AG09309 (cell line): ENCODE measurements at regions not wholly inside any gene's neighbourhood (a gene's known extent, or its start where the extent isn't known, plus 50 kb on each side); places are given as distances from the start of the nearest gene placed in this dataset.

ENCODE experiments used
- DNase-seq: peaks from one replicate; pipeline ENCODE4 v3.0.0-alpha.2; 2010; ENCODE audit warnings: low read depth
- H3K4me3 ChIP-seq: 2 replicates; pipeline ENCODE4 v1.5.1; 2011; ENCODE audit warnings: mild to moderate bottlenecking, low read depth, low read length, moderate library complexity; ENCODE audit not compliant: control insufficient read depth
- CTCF ChIP-seq: IDR thresholded peaks from 2 replicates; pipeline ENCODE4 v1.5.1; 2011; ENCODE audit warnings: mild to moderate bottlenecking, low read depth, low read length, inconsistent platforms; ENCODE audit not compliant: insufficient read depth, control insufficient read depth; ENCODE audit errors: missing control alignments

GRCh38 chr4:54390670-54391069 lies 161.6 kb downstream of the PDGFRA start:
- no peak for DNase-seq
- TF ChIP-seq CTCF: no peak
- H3K4me3 ChIP-seq: no peak overlapping the region

GRCh38 chr4:54391104-54391503 lies 162.0 kb downstream of the PDGFRA start:
- no peak for TF ChIP-seq CTCF
- H3K4me3 ChIP-seq: no peak overlapping the region
- no peak for DNase-seq

GRCh38 chr4:54392479-54392878 lies 163.4 kb downstream of the PDGFRA start:
- TF ChIP-seq CTCF: no peak
- no peak overlapping the region for H3K4me3 ChIP-seq
- DNase-seq: no peak

DNA sequence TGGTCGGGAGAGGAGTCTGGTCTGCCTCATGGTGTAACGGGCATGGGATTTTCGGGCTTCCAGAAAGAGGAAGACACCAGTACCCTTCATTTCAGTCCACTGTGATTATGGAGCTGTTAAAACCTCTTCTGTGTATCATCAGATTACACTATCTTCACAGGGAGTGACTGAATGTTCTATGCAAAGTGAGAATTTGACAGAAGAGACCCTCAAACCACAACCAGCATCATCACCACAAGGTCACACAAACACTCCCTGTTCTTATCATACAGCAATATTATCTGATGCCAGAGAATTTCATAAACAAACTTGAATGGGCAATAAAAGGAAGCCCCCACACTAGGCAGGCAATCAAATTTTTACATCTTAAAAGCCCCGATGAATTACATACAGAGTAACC lies 164.2 kb downstream of the PDGFRA start:
- H3K4me3 ChIP-seq: no peak overlapping the region
- DNase-seq: no peak
- TF ChIP-seq CTCF: no peak

GRCh38 chr4:54395013-54395527 lies 166.0 kb downstream of the PDGFRA start:
- no peak for TF ChIP-seq CTCF
- no peak overlapping the region for H3K4me3 ChIP-seq
- no peak for DNase-seq

- H3K4me3 ChIP-seq: no peak overlapping the region
- TF ChIP-seq CTCF: no peak
- DNase-seq: no peak
Observed at GRCh38 chr4:54400188-54400587, 171.1 kb downstream of the PDGFRA start.

GRCh38 chr4:54400802-54401201 lies 171.7 kb downstream of the PDGFRA start:
- no peak overlapping the region for H3K4me3 ChIP-seq
- TF ChIP-seq CTCF: no peak
- DNase-seq: peak; percentile 58
